ENCODE measurements at regions not wholly inside any gene's neighbourhood (a gene's known extent, or its start where the extent isn't known, plus 50 kb on each side); places are given as distances from the start of the nearest gene placed in this dataset.

GRCh38 chr15:39327005-39327730 lies 253.7 kb upstream of the THBS1 start:
- Histone ChIP-seq H3K27ac (no peak overlapping the region), H3K4me3 (no peak overlapping the region), H3K4me1 (replicated peaks in 1 of 2) (no peaks in the 10 kb centered on the region)
- no peak for ATAC-seq (replicated peaks in 6 of 8)
- WGBS, 10 experiments, result 25 to 93% (median 79%) methylated on average over 1 to 6 of the region's 6 CpGs
- in situ Hi-C loops (cut with MboI; ENCODE audit: low pct_unique_long_range_greater_than_20kb in 2 of 9, low sequenced_read_pairs in 9 of 9, unreplicated experiment in 9 of 9), result no loop called here

GRCh38 chr15:39330061-39330460 lies 250.8 kb upstream of the THBS1 start:
- H3K27ac ChIP-seq, result no peak overlapping the region
- no peak for ATAC-seq (replicated peaks in 6 of 8)
- in situ Hi-C loops (cut with MboI; ENCODE audit: low pct_unique_long_range_greater_than_20kb in 2 of 9, low sequenced_read_pairs in 9 of 9, unreplicated experiment in 9 of 9), result no loop called here
- no peak overlapping the region for H3K4me3 ChIP-seq
- 68 to 100% (median 87%) methylated on average over 3 to 6 of the region's 6 CpGs; no CpG with 5 or more reads in 1 of the 10 experiments for WGBS, 10 experiments
- H3K4me1 ChIP-seq (replicated peaks in 1 of 2), result no peaks in the 10 kb centered on the region

- no peak overlapping the region for H3K4me3 ChIP-seq
- ATAC-seq (replicated peaks in 6 of 8), result no peak
- H3K27ac ChIP-seq, result no peak overlapping the region
- WGBS, 10 experiments, result 44 to 100% (median 89%) methylated on average over 1 to 3 of the region's 3 CpGs; no CpG with 5 or more reads in 2 of the 10 experiments
- H3K4me1 ChIP-seq (replicated peaks in 1 of 2), result no peaks in the 10 kb centered on the region
- in situ Hi-C loops (cut with MboI; ENCODE audit: low pct_unique_long_range_greater_than_20kb in 2 of 9, low sequenced_read_pairs in 9 of 9, unreplicated experiment in 9 of 9), result no loop called here
Measured at GRCh38 chr15:39331584-39331983, 249.3 kb upstream of the THBS1 start.

GRCh38 chr15:39332846-39333245 lies 248.0 kb upstream of the THBS1 start:
- 47 to 88% (median 73%) methylated on average over 1 to 5 of the region's 5 CpGs for WGBS, 10 experiments
- ATAC-seq (replicated peaks in 6 of 8), result no peak
- Histone ChIP-seq H3K27ac (no peak overlapping the region), H3K4me1 (replicated peaks in 1 of 2) (no peaks in the 10 kb centered on the region), H3K4me3 (no peak overlapping the region)
- in situ Hi-C loops (cut with MboI; ENCODE audit: low pct_unique_long_range_greater_than_20kb in 2 of 9, low sequenced_read_pairs in 9 of 9, unreplicated experiment in 9 of 9), result no loop called here

- H3K27ac ChIP-seq, result no peak overlapping the region
- in situ Hi-C loops (cut with MboI; ENCODE audit: low pct_unique_long_range_greater_than_20kb in 2 of 9, low sequenced_read_pairs in 9 of 9, unreplicated experiment in 9 of 9), result no loop called here
- H3K4me3 ChIP-seq, result no peak overlapping the region
- 51 to 94% (median 70%) methylated on average over 1 to 3 of the region's 3 CpGs; no CpG with 5 or more reads in 3 of the 10 experiments for WGBS, 10 experiments
- no peak for ATAC-seq (replicated peaks in 6 of 8)
- no peaks in the 10 kb centered on the region for H3K4me1 ChIP-seq (replicated peaks in 1 of 2)
Measured at GRCh38 chr15:39333393-39333792, 247.5 kb upstream of the THBS1 start.

- H3K4me3 ChIP-seq, result no peak overlapping the region
- in situ Hi-C loops (cut with MboI; ENCODE audit: low pct_unique_long_range_greater_than_20kb in 2 of 9, low sequenced_read_pairs in 9 of 9, unreplicated experiment in 9 of 9), result no loop called here
- WGBS, 10 experiments, result 40 to 100% (median 72%) methylated on average over 1 to 3 of the region's 4 CpGs
- H3K27ac ChIP-seq, result no peak overlapping the region
- no peak for ATAC-seq (replicated peaks in 6 of 8)
- no peaks in the 10 kb centered on the region for H3K4me1 ChIP-seq (replicated peaks in 1 of 2)
Measured at GRCh38 chr15:39333896-39334295, 247.0 kb upstream of the THBS1 start.

GRCh38 chr15:39336926-39337325 lies 244.0 kb upstream of the THBS1 start:
- Histone ChIP-seq H3K27ac (no peak overlapping the region), H3K4me3 (no peak overlapping the region), H3K4me1 (replicated peaks in 1 of 2) (no peaks in the 10 kb centered on the region)
- in situ Hi-C loops (cut with MboI; ENCODE audit: low pct_unique_long_range_greater_than_20kb in 2 of 9, low sequenced_read_pairs in 9 of 9, unreplicated experiment in 9 of 9), result no loop called here
- no peak for ATAC-seq (replicated peaks in 6 of 8)
- 7 to 94% (median 80%) methylated on average over 1 to 5 of the region's 5 CpGs; no CpG with 5 or more reads in 1 of the 10 experiments for WGBS, 10 experiments

GRCh38 chr15:39338251-39338650 lies 242.6 kb upstream of the THBS1 start:
- Histone ChIP-seq H3K4me1 (replicated peaks in 1 of 2) (no peaks in the 10 kb centered on the region), H3K4me3 (no peak overlapping the region), H3K27ac (no peak overlapping the region)
- in situ Hi-C loops (cut with MboI; ENCODE audit: low pct_unique_long_range_greater_than_20kb in 2 of 9, low sequenced_read_pairs in 9 of 9, unreplicated experiment in 9 of 9), result no loop called here
- 20 to 100% (median 64%) methylated on average over 1 to 4 of the region's 4 CpGs for WGBS, 10 experiments
- no peak for ATAC-seq (replicated peaks in 6 of 8)

- H3K27ac ChIP-seq, result no peak overlapping the region
- peaks cover 0 to 4% of the 10 kb centered on the region in 2 donors for H3K4me1 ChIP-seq (replicated peaks in 1 of 2)
- H3K4me3 ChIP-seq, result no peak overlapping the region
- WGBS, 10 experiments, result 11 to 91% (median 70%) methylated on average over 4 to 13 of the region's 13 CpGs
- no peak for ATAC-seq (replicated peaks in 6 of 8)
- in situ Hi-C loops (cut with MboI; ENCODE audit: low pct_unique_long_range_greater_than_20kb in 2 of 9, low sequenced_read_pairs in 9 of 9, unreplicated experiment in 9 of 9), result no loop called here
Measured at GRCh38 chr15:39340903-39341645, 239.8 kb upstream of the THBS1 start.

- H3K4me3 ChIP-seq, result no peak overlapping the region
- peaks cover 0 to 4% of the 10 kb centered on the region in 2 donors for H3K4me1 ChIP-seq (replicated peaks in 1 of 2)
- in situ Hi-C loops (cut with MboI; ENCODE audit: low pct_unique_long_range_greater_than_20kb in 2 of 9, low sequenced_read_pairs in 9 of 9, unreplicated experiment in 9 of 9), result no loop called here
- no peak overlapping the region for H3K27ac ChIP-seq
- WGBS, 10 experiments, result 0 to 92% (median 47%) methylated on average over 1 to 3 of the region's 3 CpGs
- no peak for ATAC-seq (replicated peaks in 6 of 8)
Measured at GRCh38 chr15:39344662-39345141, 236.2 kb upstream of the THBS1 start.

- 0 to 29% (median 18%) methylated on average over 1 to 3 of the region's 3 CpGs; no CpG with 5 or more reads in 1 of the 10 experiments for WGBS, 10 experiments
Measured at GRCh38 chr15:39345176-39345575, 235.7 kb upstream of the THBS1 start.

GRCh38 chr15:39347453-39347852 lies 233.4 kb upstream of the THBS1 start:
- in situ Hi-C loops (cut with MboI; ENCODE audit: low pct_unique_long_range_greater_than_20kb in 2 of 9, low sequenced_read_pairs in 9 of 9, unreplicated experiment in 9 of 9), result no loop called here
- WGBS, 10 experiments, result 64 to 100% (median 83%) methylated on average over 1 of the region's 1 CpG; no CpG with 5 or more reads in 3 of the 10 experiments
- H3K4me3 ChIP-seq, result no peak overlapping the region
- H3K27ac ChIP-seq, result no peak overlapping the region
- ATAC-seq (replicated peaks in 6 of 8), result no peak
- peaks cover 0 to 7% of the 10 kb centered on the region in 2 donors for H3K4me1 ChIP-seq (replicated peaks in 1 of 2)

More at GRCh38 chr15:39345176-39345575, 235.7 kb upstream of the THBS1 start:
- Histone ChIP-seq H3K4me1 (replicated peaks in 1 of 2) (peaks cover 0 to 4% of the 10 kb centered on the region in 2 donors), H3K27ac (no peak overlapping the region), H3K4me3 (no peak overlapping the region)
- in situ Hi-C loops (cut with MboI; ENCODE audit: low pct_unique_long_range_greater_than_20kb in 2 of 9, low sequenced_read_pairs in 9 of 9, unreplicated experiment in 9 of 9), result no loop called here
- ATAC-seq (replicated peaks in 6 of 8), result no peak

- no peak overlapping the region for H3K27ac ChIP-seq
- peaks cover 0 to 3% of the 10 kb centered on the region in 2 donors for H3K4me1 ChIP-seq (replicated peaks in 1 of 2)
- in situ Hi-C loops (cut with MboI; ENCODE audit: low pct_unique_long_range_greater_than_20kb in 2 of 9, low sequenced_read_pairs in 9 of 9, unreplicated experiment in 9 of 9), result no loop called here
- ATAC-seq (replicated peaks in 6 of 8), result peak in 3 of 8 experiments; percentile 25 to 42 (median 27)
- 0 to 39% (median 10%) methylated on average over 1 to 4 of the region's 4 CpGs; no CpG with 5 or more reads in 5 of the 10 experiments for WGBS, 10 experiments
- no peak overlapping the region for H3K4me3 ChIP-seq
Measured at GRCh38 chr15:39350785-39351184, 230.1 kb upstream of the THBS1 start.
